HCT116 (cell line): ENCODE measurements at regions not wholly inside any gene's neighbourhood (a gene's known extent, or its start where the extent isn't known, plus 50 kb on each side); places are given as distances from the start of the nearest gene placed in this dataset.

ENCODE experiments used
- ATAC-seq: fragments of 200-7000 bp; cut with Tn5 transposase; 2 replicates; pipeline ENCODE4 v1.9.1; 2020; ENCODE audit warnings: mild to moderate bottlenecking, moderate library complexity
- BruUV-seq: library from RNA; stranded (reverse); fragments of 400-500 nt; replicated peaks from 2 replicates; lab custom pipeline; 2021; lab: Mats Ljungman, UMichigan
- CTCF ChIA-PET: fragments of 300-600 bp; sonication (Branson Sonifier 250); formaldehyde crosslinking; loops from one replicate; lab custom pipeline; 2021; ENCODE audit warnings: antibody characterized with exemption; lab: Charles Lee
- POLR2A ChIA-PET: fragments of 300-600, 350-600 bp; sonication (Branson Sonifier 250); formaldehyde crosslinking; loops from one replicate; lab custom pipeline; 2021; ENCODE audit warnings: antibody characterized with exemption; lab: Charles Lee
- RAD21 ChIA-PET, 2 experiments: fragments of 300-600 bp; sonication (Branson Sonifier 250); formaldehyde crosslinking; loops; one replicate each; lab custom pipeline; 2023; ENCODE audit warnings: low total read pairs in 2 of 2; ENCODE audit not compliant: uncharacterized antibody in 2 of 2, unreplicated experiment in 2 of 2, low non-redundant PET in 1 of 2; lab: Charles Lee
- DNase-seq: peaks from one replicate; pipeline ENCODE4 v3.0.0-alpha.2; 2010; ENCODE audit warnings: low read depth, low spot score
- H2AFZ ChIP-seq: fragments of 200-600 bp; shearing (Covaris generic), sonication (generic); 2 replicates; pipeline ENCODE4 v1.6.1; 2017; ENCODE audit warnings: low read depth, mixed run types, mixed read lengths, antibody characterized with exemption, low read length; ENCODE audit not compliant: poor library complexity, severe bottlenecking
- H3K27ac ChIP-seq: 2 replicates; pipeline ENCODE4 v1.5.1; 2012; ENCODE audit warnings: low read depth, low read length
- H3K27me3 ChIP-seq: fragments of 200-600 bp; sonication (generic); 2 replicates; pipeline ENCODE4 v1.6.1; 2016; ENCODE audit warnings: mixed run types, low read length, mixed read lengths; ENCODE audit not compliant: insufficient read depth
- H3K36me3 ChIP-seq, 2 experiments: fragments of 200-500 bp in 1 of 2; fragments of 200-600 bp in 1 of 2; sonication (Bioruptor generic) in 1 of 2; sonication (generic) in 1 of 2; 2 replicates each; pipeline versions ENCODE4 v1.5.1 to v1.6.1; 2014 to 2016; ENCODE audit warnings: low read length in 2 of 2, inconsistent platforms in 1 of 2, mixed read lengths in 1 of 2, mixed run types in 1 of 2; ENCODE audit not compliant: insufficient read depth in 2 of 2, control insufficient read depth in 1 of 2
- H3K4me1 ChIP-seq, 2 experiments: fragments of 200-600 bp in 1 of 2; sonication (generic) in 1 of 2; 2 replicates each; pipeline versions ENCODE4 v1.5.1 to v1.6.1; 2012 to 2017; ENCODE audit warnings: low read length in 2 of 2, inconsistent platforms in 1 of 2, mild to moderate bottlenecking in 1 of 2, mixed read lengths in 1 of 2, mixed run types in 1 of 2, moderate library complexity in 1 of 2; ENCODE audit not compliant: insufficient read depth in 2 of 2, control insufficient read depth in 1 of 2
- H3K4me2 ChIP-seq: fragments of 200-600 bp; sonication (generic); 2 replicates; pipeline ENCODE4 v1.6.1; 2017; ENCODE audit warnings: mixed run types, low read length, mixed read lengths
- H3K4me3 ChIP-seq, 2 experiments: fragments of 200-600 bp in 1 of 2; sonication (generic) in 1 of 2; replicated peaks in 1 of 2; 2 replicates each; pipeline ENCODE4 v1.5.1; 2011 to 2016; ENCODE audit warnings: low read length in 2 of 2, control low read depth in 1 of 2, low read depth in 1 of 2, mild to moderate bottlenecking in 1 of 2, mixed read lengths in 1 of 2, mixed run types in 1 of 2
- H3K79me2 ChIP-seq: fragments of 200-600 bp; sonication (generic); 2 replicates; pipeline ENCODE4 v1.6.1; 2017; ENCODE audit warnings: mild to moderate bottlenecking, mixed run types, low read length, moderate library complexity, mixed read lengths; ENCODE audit not compliant: insufficient read depth
- H3K9ac ChIP-seq: fragments of 200-600 bp; sonication (generic); 2 replicates; pipeline ENCODE4 v1.6.1; 2016; ENCODE audit warnings: low read length, mixed read lengths
- H3K9me2 ChIP-seq: fragments of 200-600 bp; sonication (generic), shearing (Covaris generic); 2 replicates; pipeline ENCODE4 v1.6.1; 2017; ENCODE audit warnings: mixed run types, mild to moderate bottlenecking, moderate library complexity; ENCODE audit not compliant: insufficient read depth
- H3K9me3 ChIP-seq, 2 experiments: fragments of 200-500 bp in 1 of 2; fragments of 200-600 bp in 1 of 2; sonication (Bioruptor generic) in 1 of 2; sonication (generic) in 1 of 2; 2 replicates each; pipeline ENCODE4 v1.6.1; 2014 to 2017; ENCODE audit warnings: low read length in 2 of 2, mixed read lengths in 2 of 2, inconsistent platforms in 1 of 2, low read depth in 1 of 2, mild to moderate bottlenecking in 1 of 2, mixed run types in 1 of 2, moderate library complexity in 1 of 2; ENCODE audit not compliant: control insufficient read depth in 1 of 2, insufficient read depth in 1 of 2
- H4K20me1 ChIP-seq: fragments of 200-600 bp; sonication (generic), shearing (Covaris generic); 2 replicates; pipeline ENCODE4 v1.6.1; 2017; ENCODE audit warnings: mixed run types, mild to moderate bottlenecking, moderate library complexity; ENCODE audit not compliant: insufficient read depth
- CBX3 ChIP-seq: IDR thresholded peaks from 2 replicates; pipeline ENCODE4 v1.6.1; 2012; ENCODE audit warnings: low read depth
- EGR1 ChIP-seq: IDR thresholded peaks from 2 replicates; pipeline ENCODE4 v1.6.1; 2012; ENCODE audit warnings: low read depth
- ELF1 ChIP-seq: IDR thresholded peaks from 2 replicates; pipeline ENCODE4 v1.6.1; 2012; ENCODE audit warnings: low read depth, borderline replicate concordance
- FOSL1 ChIP-seq: IDR thresholded peaks from 2 replicates; pipeline ENCODE4 v1.6.1; 2012; ENCODE audit warnings: low read depth
- POLR2A ChIP-seq: IDR thresholded peaks from 2 replicates; pipeline ENCODE4 v1.7.0; 2011; ENCODE audit warnings: borderline replicate concordance; ENCODE audit not compliant: insufficient read depth, insufficient read length; ENCODE audit errors: extremely low read depth
- RAD21 ChIP-seq: IDR thresholded peaks from 2 replicates; pipeline ENCODE4 v1.6.1; 2012; ENCODE audit warnings: low read depth, mild to moderate bottlenecking
- SP1 ChIP-seq: IDR thresholded peaks from 2 replicates; pipeline ENCODE4 v1.6.1; 2012; ENCODE audit warnings: low read depth
- SRF ChIP-seq: IDR thresholded peaks from 2 replicates; pipeline ENCODE4 v1.6.1; 2012; ENCODE audit warnings: low read depth
- TCF7L2 ChIP-seq: IDR thresholded peaks from 2 replicates; pipeline ENCODE4 v1.7.0; 2011; ENCODE audit warnings: borderline replicate concordance, inconsistent platforms; ENCODE audit not compliant: insufficient read depth, insufficient read length; ENCODE audit errors: extremely low read depth
- YY1 ChIP-seq: IDR thresholded peaks from 2 replicates; pipeline ENCODE4 v1.6.1; 2011; ENCODE audit warnings: low read length, low read depth, moderate library complexity, mild to moderate bottlenecking; ENCODE audit not compliant: insufficient replicate concordance; ENCODE audit errors: extremely low read depth
- ZNF274 ChIP-seq: fragments of 200-500 bp; sonication (Bioruptor generic); IDR thresholded peaks from 2 replicates; pipeline ENCODE4 v1.6.1; 2014; ENCODE audit warnings: mild to moderate bottlenecking, low read depth, low read length, inconsistent platforms
- intact Hi-C: fragments of 100-400 bp; cut with micrococcal nuclease; formaldehyde crosslinking; loops from 2 replicates; pipeline ENCODE4 v1.10.0; 2022
- TF ChIP-seq, protein P1 (sequence below): IDR thresholded peaks from 2 replicates; pipeline ENCODE4 v1.6.1; 2012
- TF ChIP-seq, protein P2 (sequence below): IDR thresholded peaks from 2 replicates; pipeline ENCODE4 v1.6.1; 2011; ENCODE audit warnings: mild to moderate bottlenecking, low read length, moderate library complexity; ENCODE audit not compliant: insufficient replicate concordance; ENCODE audit errors: extremely low read depth
- TF ChIP-seq, protein P3 (sequence below): IDR thresholded peaks from 2 replicates; pipeline ENCODE4 v1.6.1; 2012; ENCODE audit warnings: low read depth

DNA sequence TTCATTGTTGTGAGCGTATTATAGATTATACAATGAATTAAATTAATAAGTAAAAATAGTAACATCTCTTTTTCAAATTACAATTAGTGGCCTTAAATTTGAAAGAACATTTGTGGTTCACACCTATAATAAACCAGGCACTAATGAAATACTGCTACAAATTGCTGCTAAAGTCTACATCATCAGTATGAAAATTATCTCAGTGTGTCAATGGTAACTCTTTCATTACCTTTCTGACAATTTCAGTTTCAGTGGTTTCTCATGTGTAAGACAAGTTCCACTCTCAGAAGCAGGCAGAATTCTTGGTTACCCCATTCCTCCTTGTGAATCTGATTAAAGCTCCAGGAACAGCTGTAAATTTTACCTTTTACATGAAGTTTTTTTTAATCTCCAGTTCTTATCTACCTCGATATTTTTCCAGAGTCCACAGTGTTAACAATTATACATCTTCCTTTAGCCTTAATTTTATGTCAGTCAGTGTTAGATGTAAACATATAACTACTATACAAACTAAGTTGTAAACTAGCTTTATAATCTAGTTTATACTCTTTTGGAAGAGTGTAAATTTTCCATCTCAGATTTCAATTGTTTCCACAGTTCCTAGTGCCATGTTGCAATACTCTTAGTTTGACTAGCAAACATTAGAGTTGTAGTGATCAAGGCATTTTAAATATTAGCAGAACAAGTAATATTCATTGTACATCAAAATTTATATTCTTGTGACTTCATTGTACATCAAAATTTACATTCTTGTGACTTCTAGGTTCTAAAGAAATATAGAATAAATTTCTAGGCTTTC, 1038.4 kb downstream of the EPHA7 start (continued):
- TF ChIP-seq YY1 (no peak), RAD21 (no peak), TCF7L2 (no peak), CBX3 (no peak)
- TF ChIP-seq, protein P1, sequence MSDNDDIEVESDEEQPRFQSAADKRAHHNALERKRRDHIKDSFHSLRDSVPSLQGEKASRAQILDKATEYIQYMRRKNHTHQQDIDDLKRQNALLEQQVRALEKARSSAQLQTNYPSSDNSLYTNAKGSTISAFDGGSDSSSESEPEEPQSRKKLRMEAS = no peak
- TF ChIP-seq, all 23 proteins: peak for 0

DNA sequence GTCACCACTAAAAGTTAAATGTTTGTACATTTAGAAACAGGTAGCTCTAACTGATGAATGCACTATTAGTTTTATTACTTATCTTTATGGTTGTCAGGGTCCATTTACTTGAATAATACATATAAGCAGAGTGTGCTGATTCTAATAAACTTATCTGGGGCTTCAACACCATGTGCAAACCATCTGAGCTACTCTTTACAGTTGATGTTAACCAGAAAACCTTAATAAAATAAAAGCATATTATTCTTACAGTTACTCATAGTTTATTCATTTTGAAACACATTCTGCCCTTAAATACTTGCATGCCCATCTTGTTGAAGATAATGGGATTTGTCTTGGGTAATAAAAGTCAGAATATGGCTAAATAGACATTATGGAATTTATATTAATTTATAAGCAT, 1042.2 kb downstream of the EPHA7 start:
- ATAC-seq (no peak), DNase-seq (no peak)
- peaks cover 5 to 6% of the 10 kb centered on the region in 2 experiments; a peak in 2 of 4 replicates for H3K9me3 ChIP-seq
- no peaks in the 10 kb centered on the region for H3K4me1 ChIP-seq
- TF ChIP-seq ELF1 (no peak), CBX3 (no peak), FOSL1 (no peak), SP1 (no peak), RAD21 (no peak), POLR2A (no peak), ZNF274 (no peak), SRF (no peak), EGR1 (no peak)
- TF ChIP-seq, protein P2, sequence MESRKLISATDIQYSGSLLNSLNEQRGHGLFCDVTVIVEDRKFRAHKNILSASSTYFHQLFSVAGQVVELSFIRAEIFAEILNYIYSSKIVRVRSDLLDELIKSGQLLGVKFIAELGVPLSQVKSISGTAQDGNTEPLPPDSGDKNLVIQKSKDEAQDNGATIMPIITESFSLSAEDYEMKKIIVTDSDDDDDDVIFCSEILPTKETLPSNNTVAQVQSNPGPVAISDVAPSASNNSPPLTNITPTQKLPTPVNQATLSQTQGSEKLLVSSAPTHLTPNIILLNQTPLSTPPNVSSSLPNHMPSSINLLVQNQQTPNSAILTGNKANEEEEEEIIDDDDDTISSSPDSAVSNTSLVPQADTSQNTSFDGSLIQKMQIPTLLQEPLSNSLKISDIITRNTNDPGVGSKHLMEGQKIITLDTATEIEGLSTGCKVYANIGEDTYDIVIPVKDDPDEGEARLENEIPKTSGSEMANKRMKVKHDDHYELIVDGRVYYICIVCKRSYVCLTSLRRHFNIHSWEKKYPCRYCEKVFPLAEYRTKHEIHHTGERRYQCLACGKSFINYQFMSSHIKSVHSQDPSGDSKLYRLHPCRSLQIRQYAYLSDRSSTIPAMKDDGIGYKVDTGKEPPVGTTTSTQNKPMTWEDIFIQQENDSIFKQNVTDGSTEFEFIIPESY = no peak
- TF ChIP-seq, protein P1 = no peak
- TF ChIP-seq, protein P3, sequence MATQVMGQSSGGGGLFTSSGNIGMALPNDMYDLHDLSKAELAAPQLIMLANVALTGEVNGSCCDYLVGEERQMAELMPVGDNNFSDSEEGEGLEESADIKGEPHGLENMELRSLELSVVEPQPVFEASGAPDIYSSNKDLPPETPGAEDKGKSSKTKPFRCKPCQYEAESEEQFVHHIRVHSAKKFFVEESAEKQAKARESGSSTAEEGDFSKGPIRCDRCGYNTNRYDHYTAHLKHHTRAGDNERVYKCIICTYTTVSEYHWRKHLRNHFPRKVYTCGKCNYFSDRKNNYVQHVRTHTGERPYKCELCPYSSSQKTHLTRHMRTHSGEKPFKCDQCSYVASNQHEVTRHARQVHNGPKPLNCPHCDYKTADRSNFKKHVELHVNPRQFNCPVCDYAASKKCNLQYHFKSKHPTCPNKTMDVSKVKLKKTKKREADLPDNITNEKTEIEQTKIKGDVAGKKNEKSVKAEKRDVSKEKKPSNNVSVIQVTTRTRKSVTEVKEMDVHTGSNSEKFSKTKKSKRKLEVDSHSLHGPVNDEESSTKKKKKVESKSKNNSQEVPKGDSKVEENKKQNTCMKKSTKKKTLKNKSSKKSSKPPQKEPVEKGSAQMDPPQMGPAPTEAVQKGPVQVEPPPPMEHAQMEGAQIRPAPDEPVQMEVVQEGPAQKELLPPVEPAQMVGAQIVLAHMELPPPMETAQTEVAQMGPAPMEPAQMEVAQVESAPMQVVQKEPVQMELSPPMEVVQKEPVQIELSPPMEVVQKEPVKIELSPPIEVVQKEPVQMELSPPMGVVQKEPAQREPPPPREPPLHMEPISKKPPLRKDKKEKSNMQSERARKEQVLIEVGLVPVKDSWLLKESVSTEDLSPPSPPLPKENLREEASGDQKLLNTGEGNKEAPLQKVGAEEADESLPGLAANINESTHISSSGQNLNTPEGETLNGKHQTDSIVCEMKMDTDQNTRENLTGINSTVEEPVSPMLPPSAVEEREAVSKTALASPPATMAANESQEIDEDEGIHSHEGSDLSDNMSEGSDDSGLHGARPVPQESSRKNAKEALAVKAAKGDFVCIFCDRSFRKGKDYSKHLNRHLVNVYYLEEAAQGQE = no peak
- ChIA-PET CTCF (no interaction called here), POLR2A (no interaction called here), RAD21 (no interaction called here)
- BruUV-seq = no TSS peak
- H3K27me3 ChIP-seq = no peaks in the 10 kb centered on the region
- H3K4me3 ChIP-seq = no peak overlapping the region
- H2AFZ ChIP-seq = no peak overlapping the region
- H3K4me2 ChIP-seq = no peak overlapping the region
- H3K27ac ChIP-seq = no peak overlapping the region
- intact Hi-C loops = no loop called here
- H3K9me2 ChIP-seq = no peaks in the 10 kb centered on the region
- H3K9ac ChIP-seq = no peak overlapping the region
- no peaks in the 10 kb centered on the region for H4K20me1 ChIP-seq
- H3K79me2 ChIP-seq = no peaks in the 10 kb centered on the region
- no peaks in the 10 kb centered on the region for H3K36me3 ChIP-seq
